H1 (cell line): ENCODE measurements at regions not wholly inside any gene's neighbourhood (a gene's known extent, or its start where the extent isn't known, plus 50 kb on each side); places are given as distances from the start of the nearest gene placed in this dataset.

ENCODE experiments used
- EZH2 ChIP-seq: fragments of 200-600 bp; sonication (generic); IDR thresholded peaks from 2 replicates; pipeline ENCODE4 v1.7.1; 2012; ENCODE audit warnings: low read depth, mild to moderate bottlenecking, moderate library complexity, low read length, inconsistent platforms; ENCODE audit not compliant: severe bottlenecking
- POLR2A ChIP-seq, 2 experiments: IDR thresholded peaks; 1 replicate in 1 of 2; 2 replicates in 1 of 2; pipeline ENCODE4 v1.6.1; 2011; ENCODE audit warnings: low read depth in 2 of 2, low read length in 2 of 2, mild to moderate bottlenecking in 2 of 2; ENCODE audit errors: control extremely low read depth in 1 of 2
- POLR2AphosphoS5 ChIP-seq: IDR thresholded peaks from 2 replicates; pipeline ENCODE4 v1.6.1; 2011; ENCODE audit warnings: low read depth, low read length
- SRF ChIP-seq: IDR thresholded peaks from 2 replicates; pipeline ENCODE4 v1.6.1; 2011; ENCODE audit warnings: mild to moderate bottlenecking, low read depth, low read length, moderate library complexity
- TAF1 ChIP-seq: IDR thresholded peaks from 2 replicates; pipeline ENCODE4 v1.6.1; 2011; ENCODE audit warnings: mild to moderate bottlenecking, low read depth, low read length
- TCF12 ChIP-seq: IDR thresholded peaks from 2 replicates; pipeline ENCODE4 v1.6.1; 2011; ENCODE audit warnings: low read depth, mild to moderate bottlenecking, low read length

DNA sequence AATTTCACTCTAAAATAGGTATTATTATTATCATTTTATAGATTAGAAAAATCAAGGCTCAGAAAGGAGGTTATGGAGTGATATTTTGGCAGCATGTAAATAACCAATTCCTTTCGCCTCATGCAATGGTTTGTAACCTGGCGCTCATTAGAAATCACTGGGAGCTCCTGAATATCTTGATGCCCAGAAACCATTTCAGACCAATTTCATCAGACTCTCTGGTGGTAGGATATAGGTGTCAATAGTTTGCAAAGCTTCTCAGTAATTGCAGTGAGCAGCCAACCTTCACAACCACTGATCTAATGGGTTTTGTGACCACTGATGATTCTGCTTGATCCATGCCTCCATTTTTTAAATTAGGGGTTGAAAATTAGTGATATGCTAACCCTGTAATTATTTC lies 57.8 kb upstream of the ZC3H12C start:
- TF ChIP-seq POLR2AphosphoS5 (no peak), TAF1 (no peak), SRF (no peak), TCF12 (no peak), POLR2A (IDR thresholded peaks at IDR 0.05; ENCODE audit: control extremely low read depth in 1 of 2, low read depth in 2 of 2, low read length in 2 of 2) (no peak), EZH2 (no peak)
